GM21723 (cell line): ENCODE measurements at regions not wholly inside any gene's neighbourhood (a gene's known extent, or its start where the extent isn't known, plus 50 kb on each side); places are given as distances from the start of the nearest gene placed in this dataset.

Experiments used
- ATAC-seq: cut with Tn5 transposase; IDR thresholded peaks from one replicate; pipeline ENCODE4 v1.9.1; 2021; ENCODE audit warnings: mild to moderate bottlenecking, moderate library complexity; ENCODE audit not compliant: unreplicated experiment

DNA sequence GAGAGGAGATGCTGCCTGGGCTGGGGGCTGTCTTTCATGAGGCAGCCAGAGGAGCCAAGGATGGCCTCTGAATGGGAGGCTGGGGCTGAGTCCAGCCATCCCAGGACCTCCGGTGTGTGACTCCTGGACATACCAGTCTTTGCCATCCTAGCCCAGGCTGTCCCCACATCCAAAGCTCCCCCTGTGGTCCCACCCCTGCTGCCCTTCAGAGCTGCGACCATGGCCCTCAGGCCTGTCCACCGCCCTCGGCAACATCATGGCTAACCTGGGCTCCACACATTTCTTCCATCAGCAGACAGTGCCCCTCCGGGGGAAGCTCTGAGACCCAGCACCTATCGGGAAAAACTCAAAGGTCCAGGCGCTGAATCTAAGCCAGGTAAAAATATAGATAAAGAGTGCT lies 324.4 kb downstream of the MN1 start:
- no peak for ATAC-seq

DNA sequence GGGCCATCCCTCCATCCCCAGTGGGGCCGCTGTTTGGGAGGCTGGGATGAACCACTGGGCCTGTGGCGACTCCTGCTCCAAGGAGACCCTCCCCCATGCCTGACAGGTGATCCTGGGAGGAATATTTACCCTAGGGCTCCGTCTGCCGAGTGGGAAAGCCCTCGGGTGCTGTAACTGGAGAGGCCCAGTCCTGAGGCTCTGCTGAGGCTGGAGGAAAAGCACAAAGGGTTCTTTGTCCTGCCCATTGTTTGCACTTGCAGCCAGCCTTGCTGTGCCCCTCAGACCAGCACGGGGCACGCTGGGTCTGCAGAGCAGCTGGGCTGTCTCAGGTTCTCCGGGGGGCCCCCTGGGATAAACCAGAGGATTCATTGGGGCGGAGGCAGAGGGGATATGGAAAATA lies 321.1 kb downstream of the MN1 start:
- ATAC-seq, result no peak

DNA sequence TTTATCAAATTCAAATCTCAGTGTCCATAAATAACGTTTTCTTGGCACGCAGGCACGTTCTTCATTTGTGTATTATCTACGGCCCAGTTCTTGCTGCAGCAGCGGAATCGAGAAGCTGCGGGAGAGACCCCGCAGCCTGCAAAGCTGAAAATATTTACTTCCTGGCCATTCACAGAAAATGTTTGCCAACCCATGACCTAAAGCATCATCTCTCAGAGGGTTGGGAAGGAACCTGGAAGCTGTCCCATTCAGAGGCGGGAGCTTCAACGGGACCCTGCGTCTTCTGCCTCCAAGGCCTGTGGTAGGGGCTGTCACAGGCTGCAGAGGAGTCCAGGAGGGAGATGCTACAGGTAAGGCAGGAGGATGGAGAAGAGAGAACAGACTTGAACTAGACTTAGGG lies 319.2 kb downstream of the MN1 start:
- ATAC-seq, result no peak

DNA sequence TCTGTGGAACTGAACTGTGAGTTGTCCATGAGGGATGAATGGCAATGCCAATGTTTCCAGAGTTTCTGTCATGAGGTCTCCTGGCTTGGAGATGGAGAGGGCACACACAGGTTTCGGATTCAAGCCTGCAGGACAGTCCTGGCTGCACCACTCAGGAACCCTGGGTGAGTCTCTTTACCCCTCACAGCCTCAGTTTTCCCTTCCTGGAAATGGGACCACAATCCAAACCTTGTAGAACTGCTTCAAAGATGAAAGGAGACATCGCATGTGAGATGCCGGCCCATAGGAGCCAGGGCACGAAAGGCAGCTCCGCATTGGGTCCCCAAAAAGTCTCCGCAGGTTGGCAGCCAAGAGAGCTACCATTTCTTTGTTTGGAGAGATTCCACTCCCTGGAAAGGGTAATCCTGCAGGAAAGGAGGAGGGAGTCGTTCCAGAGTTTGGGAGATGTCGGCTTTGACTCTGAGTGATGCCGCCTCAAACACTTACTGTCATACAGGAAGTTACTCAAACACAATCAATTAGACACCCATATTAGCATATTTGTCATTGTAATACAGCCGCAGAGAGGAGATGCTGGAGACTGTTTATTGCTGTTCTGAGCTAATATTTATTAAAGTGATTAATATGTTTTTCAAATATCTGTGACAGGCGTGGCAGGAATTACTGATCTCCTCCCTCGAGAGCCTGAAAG lies 318.3 kb downstream of the MN1 start:
- no peak for ATAC-seq

DNA sequence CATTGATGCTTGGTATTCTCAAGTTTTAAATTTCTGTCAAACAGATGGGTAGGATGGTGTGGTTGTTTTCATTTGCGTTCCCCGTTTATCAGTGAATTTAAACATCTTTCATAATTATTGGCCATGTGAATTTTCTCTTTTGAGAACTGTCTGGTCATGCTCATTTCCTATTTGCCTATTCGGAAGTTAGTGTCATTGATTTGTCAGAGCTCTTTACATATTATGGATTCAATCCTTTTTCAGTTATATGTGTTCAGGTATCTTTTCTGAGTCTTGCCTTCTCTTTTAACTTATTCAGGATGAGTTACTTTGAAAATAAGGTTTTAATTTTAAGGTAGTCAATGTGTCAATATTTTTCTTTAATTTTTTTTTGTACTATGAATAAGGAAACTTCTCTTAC lies 315.7 kb downstream of the MN1 start:
- ATAC-seq, result no peak

DNA sequence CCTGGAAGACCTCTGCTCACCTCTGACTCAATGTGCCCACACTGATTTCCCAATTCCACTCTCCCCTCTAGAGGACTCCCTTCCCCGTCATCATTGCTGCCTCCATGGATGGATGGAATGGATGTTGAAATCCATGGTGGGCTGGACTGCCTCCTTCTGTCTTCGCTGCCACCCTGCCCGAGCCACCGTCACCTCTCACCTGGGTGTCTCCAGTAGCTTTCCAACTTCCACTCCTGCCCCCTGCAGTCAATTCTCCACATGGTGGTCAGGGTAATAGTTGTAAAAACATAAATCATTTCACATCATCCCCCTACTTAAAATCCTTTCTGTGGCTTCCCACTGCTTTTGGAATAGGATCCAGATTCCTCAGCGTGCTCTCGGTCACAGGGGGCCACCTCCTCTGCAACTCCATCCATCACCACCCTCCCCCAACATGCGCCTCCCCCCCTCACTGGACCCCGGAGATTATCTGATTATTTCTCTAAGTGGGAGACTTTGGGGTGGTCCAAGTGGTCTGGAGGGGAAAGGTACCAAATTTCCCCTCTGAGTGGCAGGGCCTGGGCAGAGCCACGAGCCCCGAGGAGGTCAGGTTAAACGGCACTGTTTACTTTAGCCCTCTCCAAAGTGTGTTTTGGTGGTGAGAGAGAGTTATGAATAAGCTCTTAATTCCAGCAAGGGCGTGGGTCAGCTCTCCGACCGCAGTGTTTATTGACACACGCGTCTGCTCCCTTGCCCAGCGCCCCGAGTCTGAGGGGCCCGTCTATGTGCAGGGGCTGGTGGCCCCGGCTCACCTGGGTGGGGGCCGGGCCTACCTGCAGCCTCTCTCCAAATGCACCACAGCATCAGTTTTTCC lies 313.7 kb downstream of the MN1 start:
- no peak for ATAC-seq

DNA sequence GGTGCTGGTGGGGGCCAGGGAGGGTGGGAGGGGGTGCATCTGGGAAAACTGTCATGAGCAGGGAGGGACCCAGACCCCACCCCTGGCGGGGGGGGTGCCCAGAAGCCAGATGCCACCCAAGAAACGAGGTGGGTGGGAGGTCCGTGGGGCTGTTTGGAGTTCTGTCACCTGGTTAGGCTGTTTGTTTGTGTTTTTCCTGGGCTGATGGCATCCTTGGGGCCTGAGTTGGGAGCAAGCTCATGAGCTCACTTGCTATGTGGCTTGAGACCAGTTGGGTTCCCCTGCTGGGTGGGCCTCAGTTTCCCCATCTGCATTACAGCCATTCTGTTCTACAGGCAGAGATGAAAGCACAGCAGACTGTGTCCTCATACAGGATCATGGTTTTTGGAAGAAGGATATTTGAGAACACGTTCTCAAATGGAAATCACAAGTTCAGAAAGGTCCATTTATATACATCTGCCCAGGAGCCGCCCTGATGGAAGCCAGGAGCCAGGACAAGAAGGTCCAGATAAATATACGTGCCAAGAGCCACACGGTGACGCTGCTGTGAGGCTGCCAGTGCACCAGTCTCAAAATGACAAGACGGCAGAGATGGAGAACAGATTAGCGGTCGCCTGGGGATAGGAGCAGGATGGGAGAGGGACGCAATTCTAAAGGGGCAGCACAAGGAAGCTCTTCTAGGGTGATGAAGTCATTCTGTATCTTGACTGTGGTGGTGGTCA lies 312.9 kb downstream of the MN1 start:
- no peak for ATAC-seq

DNA sequence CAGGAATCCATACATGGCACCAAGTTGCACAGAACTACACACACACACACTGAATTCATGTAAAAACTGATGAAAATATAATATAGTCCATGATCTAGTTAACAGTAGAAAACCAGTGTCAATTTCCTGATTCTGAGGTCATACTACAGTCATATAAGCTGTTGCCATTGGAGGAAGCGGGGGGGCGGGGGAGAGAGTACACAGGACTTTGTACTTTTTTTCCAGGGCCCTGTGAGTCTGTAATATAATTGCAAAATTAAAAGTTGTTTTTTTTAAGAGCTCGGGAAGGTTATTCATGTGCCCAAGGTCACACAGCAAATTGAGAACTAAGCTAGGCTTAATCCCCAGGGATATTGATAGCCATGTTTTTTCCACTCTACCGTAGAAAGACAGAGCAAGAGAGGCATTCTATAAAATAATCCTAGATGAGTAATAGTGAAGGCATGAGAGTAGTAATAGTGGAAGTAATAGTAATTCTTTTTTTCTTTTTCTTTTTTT lies 312.3 kb downstream of the MN1 start:
- no peak for ATAC-seq

DNA sequence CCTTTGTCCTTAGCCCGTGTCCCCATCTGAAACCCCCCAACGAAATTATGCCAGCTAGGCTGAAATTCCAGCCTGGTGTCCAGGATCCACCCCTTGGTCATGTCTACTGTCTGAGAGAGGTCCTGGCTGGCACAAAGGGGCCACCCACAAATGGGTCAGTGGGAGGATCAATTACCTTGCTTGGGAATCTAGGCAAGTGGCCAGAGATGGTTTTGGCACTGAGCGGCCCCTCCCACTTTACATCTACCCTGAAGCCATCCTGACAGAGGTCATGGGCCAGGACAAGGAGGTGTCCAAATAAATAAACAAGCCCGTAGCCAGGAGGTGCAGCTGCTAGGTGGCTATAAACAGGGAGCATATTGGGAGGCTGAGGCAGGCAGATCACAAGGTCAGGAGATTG lies 311.5 kb downstream of the MN1 start:
- ATAC-seq, result no peak

DNA sequence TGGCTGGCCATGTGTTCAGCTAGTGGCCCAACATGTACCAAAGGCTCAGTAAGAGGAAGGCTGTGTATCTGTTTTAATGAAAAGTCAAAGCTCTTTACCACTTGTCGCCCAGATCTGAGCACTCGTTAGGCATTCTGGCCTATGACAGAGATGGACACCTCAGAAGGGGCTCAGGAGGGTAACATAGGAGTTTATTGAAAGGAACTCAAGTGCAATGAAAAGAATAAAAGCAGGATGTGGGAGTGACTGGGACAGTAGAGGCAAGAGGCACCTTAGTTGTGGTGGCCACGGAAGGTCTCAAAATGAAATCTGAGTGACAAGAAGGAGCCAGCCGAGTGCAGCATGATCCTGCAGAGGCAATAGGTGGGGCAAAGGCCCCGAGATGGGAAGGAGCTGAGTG lies 309.7 kb downstream of the MN1 start:
- no peak for ATAC-seq

DNA sequence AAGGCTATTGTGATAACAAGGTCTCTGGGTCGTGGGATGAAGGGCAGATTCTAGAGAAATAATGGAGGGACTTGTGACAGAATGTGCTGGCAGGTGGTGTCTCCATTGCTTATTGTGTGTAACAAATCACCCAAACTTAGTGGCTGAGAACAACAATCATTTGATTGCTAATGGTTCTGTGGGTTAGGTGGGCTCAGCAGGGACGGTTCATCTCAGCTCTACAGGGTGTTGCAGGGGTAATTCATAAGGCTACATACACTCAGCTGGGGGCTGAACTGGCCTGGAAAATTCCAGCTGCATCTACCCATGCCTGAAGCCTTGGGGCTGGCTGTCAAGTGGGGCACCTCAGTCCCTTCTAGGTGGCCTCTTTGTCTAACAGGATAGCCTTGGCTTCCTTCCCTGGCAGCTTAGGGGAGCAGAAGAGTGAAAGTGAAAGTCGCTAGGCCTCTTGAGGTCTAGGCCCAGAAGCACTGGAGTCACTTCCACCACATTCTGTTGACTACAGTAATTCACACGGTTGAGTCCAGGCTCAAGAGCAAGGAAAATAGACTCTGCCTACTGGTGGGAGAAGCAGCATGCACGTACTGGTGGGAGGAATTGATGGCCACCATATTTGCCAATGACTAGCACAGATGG lies 308.9 kb downstream of the MN1 start:
- ATAC-seq, result no peak

DNA sequence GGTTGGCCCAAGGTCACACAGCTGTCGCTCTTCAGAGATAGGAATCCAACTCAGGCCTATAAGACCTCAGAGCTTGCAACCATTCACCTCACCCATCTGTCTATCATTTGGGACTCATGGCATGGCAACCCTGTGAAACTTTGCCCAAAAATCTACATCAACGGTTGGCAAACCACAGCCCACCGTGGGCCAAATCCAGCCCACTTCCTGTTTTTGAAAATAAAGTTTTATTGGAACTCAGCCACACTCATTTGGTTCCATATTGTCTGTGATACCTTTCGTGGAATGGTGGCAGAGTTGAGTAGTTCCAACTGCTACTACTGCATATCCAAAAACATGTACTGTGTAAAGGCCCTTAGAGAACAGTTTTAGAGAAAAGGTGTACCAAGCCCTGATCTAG lies 307.8 kb downstream of the MN1 start:
- no peak for ATAC-seq

DNA sequence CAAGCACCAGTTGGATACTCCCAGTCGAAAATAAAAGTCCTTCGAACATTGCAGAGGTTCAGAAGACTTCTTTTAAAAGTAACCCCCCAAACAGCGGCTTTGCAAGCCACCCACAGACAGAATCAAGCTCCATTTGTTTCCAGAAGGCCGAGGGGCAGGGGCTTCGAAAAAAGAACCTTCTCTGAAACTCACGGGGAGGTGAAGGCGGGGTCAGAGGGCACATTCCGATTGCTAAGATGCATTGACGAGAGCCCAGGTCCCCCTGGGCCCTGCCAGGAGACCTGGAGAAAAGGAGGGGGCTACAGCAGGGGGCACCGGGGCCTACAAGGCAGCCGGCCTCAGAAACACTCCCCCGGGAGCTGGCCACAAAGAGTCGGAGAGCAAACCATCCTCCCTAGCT lies 306.8 kb downstream of the MN1 start:
- ATAC-seq, result no peak

DNA sequence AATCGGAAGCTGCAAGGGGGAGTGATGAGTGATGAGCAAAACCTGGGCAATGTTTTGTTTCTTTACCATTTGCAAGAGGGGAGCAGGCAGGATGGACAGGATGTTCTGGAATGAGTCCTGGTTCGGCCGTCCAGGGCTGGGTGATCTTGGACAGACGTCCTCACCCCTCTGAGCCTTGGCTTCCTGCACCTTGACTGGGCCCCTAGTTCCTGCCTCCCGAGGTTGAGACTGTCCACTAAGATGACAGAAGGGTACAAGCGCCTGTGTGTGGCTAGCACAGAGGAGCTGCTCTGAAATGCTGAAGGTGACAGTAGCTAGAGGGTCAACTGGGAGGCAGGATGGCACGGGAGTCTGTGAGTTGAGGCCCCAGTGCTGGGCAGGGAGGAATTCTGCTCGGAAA lies 306.2 kb downstream of the MN1 start:
- ATAC-seq, result no peak

DNA sequence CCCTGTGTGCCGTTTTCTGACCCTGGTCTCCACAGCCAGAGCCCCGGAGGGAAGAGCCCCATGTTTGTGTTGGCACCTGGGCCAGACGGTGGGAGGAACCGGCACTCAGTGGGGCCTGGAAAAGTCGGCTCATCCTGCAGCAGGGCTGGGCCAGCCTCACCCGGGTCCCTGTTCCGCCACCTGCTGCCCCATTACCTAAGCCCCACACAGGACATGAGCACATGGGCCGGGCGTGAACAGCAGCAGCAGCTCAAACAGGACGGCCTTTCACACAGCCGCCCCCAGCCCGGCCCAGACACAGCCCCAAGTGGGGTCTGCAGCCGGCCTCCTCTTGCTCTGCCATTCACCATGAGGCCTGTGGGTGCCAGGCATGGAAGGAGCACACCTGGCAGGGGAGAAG lies 302.4 kb downstream of the MN1 start:
- ATAC-seq, result no peak

DNA sequence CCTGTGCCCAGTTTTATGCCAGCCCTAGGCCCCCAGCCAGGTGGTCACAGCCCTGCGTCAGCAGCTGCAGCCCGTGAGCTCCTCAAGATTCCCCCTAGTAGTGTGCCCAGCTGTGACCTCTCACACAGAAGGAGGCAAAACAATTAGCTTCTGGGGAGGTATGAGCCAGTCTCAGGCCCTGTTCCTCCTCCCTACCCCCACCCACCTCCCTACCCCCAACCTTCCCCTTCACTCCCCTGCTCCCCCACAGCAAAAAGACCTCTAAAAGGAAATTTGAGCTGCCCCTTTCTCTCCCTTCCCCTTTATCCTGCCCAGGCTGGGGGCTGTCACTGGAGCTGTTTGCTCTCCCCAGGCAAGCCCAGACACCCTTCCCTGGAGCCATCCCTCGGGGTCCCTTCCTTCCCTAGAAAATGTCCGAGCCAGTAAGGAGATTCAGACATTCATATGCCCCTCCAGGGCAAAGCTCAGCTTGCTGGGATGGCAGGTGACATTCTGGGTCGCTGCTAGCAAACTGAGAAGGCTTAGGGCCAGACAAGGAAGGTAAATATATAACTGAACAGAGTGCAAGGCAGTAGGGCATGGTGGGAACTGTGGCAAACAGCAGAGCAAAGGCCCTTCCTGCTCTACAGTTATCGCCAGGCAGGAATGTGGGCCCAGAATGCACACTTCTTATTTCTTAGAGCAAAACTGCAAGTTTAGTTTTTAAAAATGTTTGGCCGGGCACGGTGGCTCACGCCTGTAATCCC lies 300.2 kb downstream of the MN1 start:
- no peak for ATAC-seq

DNA sequence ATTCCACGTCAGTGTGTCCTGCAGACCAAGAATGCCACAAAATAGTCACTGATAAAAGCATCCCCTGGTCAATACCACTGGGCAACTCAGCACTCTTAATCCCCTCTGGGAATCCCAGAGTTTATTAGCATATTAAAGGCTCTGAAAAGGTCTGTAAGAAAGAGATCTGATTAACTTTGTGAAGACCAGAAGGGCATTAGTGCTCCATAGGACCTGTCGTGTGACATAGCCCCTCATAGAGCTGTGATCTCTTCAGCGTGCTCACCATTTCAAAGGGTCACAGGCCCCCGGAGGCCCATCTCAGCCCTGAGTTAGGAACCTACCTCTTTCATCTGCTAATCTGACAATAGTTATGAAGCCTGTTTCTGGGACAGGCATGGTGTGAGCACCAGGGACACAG lies 299.2 kb downstream of the MN1 start:
- no peak for ATAC-seq

DNA sequence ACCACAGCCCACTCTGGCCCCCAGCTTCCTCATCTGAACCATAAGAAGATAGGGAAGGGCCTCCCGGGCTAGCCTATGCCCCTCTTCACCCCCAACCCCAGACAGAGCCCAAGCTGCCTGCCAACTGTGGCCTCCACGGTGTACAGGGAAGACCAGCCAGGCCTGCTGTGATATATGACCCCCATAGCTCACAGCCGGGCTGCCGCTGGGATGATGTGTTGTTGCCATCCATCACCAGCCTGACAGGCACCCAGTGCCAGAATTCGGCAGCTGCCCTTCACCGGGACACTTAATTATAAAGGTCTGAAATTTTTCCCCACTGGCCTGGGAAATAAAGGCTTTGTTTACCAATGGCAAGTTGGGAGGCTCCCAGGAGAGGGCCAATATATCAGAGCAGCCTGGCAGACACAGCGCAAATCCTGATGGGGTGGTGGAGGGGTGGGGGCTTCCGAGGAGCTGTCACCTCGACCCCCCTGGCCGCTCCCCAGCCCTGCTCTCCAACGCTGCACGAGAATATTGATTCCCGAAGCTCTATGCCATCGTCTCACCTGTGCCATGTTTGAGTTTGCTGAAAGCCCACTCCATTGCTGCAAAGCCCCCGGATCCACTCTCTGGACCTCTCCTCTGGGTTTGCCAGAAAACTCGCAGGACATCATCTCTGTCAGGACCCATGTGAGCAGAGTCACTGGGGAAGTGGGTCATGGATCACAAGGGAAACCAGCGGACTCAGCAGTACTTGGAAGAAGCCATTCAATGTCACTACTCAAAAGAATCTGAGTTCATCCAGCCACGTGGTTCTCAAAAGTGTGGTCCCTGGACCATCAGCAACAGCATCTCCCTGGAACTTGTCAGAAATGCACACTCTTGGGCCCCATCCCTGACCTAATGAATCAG lies 296.9 kb downstream of the MN1 start:
- ATAC-seq, result no peak

DNA sequence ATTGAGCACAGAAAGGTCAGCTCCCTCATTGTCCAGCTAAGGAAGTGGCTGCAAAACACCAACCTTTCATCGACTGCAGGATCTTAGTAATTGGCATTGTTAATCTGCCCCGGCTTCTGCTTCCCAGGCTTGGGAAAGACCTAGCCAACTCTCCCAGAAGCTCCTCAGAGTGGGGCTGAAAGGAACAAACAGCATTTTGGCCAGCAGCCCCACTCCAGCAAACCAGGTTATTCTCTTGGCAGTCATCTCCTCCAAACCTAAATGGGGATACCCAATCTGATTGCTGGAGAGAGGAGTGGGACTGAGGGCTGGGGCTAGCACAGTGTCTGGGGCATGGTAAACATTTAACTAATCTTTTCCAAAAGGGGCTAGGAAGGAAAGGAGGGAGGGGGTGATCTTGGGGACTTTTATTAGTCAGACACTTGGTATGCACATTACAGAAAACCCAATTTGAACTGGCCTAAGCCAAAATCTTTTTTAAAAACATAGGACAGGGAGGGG lies 294.4 kb downstream of the MN1 start:
- no peak for ATAC-seq
